ENCODE measurements at regions not wholly inside any gene's neighbourhood (a gene's known extent, or its start where the extent isn't known, plus 50 kb on each side); places are given as distances from the start of the nearest gene placed in this dataset.

DNA sequence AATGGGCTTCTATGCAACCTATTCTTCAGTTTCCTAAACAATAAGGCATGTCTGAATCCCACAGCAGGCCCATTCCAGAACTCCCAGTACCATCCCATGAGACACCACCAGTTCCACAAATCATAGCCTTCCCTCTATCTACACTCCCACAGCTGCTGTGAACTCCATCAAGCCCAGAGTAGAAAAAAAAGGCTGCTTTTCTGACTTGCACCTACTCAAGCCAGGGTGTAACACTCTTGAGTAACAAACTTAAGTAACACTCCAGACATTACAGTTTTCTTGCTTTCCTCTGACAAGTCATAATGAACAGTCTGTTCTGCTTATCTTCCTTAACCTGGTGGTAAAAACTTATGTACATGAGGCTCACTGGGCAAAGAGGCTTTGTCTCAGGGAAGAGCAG lies 283.1 kb downstream of the NFKBIZ start:
- H3K27ac ChIP-seq (ENCODE audit: insufficient read depth, low read length): no peak overlapping the region
- peak in 1 of 2 donors; percentile 6 for DNase-seq (ENCODE audit: low read depth in 2 of 2)
- H3K4me3 ChIP-seq (replicated peaks in 1 of 4; ENCODE audit: control extremely low read depth in 1 of 4, insufficient read depth in 1 of 4, low read depth in 3 of 4, low read length in 4 of 4): no peak overlapping the region
- no peaks in the 10 kb centered on the region for H3K36me3 ChIP-seq (ENCODE audit: control insufficient read depth, insufficient read depth, low read length)
- H3K4me1 ChIP-seq (ENCODE audit: control insufficient read depth, extremely low read depth, insufficient read depth, low read length): peaks cover 5% of the 10 kb centered on the region
- H3K4me2 ChIP-seq (ENCODE audit: extremely low read depth, insufficient read depth, low read length): no peak overlapping the region
- no peaks in the 10 kb centered on the region for H4K20me1 ChIP-seq (ENCODE audit: control insufficient read depth, extremely low read depth, insufficient read depth, low read length)
- H2AFZ ChIP-seq (ENCODE audit: low read length): no peak overlapping the region
- TF ChIP-seq, protein P1, sequence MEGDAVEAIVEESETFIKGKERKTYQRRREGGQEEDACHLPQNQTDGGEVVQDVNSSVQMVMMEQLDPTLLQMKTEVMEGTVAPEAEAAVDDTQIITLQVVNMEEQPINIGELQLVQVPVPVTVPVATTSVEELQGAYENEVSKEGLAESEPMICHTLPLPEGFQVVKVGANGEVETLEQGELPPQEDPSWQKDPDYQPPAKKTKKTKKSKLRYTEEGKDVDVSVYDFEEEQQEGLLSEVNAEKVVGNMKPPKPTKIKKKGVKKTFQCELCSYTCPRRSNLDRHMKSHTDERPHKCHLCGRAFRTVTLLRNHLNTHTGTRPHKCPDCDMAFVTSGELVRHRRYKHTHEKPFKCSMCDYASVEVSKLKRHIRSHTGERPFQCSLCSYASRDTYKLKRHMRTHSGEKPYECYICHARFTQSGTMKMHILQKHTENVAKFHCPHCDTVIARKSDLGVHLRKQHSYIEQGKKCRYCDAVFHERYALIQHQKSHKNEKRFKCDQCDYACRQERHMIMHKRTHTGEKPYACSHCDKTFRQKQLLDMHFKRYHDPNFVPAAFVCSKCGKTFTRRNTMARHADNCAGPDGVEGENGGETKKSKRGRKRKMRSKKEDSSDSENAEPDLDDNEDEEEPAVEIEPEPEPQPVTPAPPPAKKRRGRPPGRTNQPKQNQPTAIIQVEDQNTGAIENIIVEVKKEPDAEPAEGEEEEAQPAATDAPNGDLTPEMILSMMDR (conservative IDR thresholded peaks at IDR 0.05 in 1 of 2, IDR thresholded peaks at IDR 0.05 in 1 of 2; ENCODE audit: low read depth in 1 of 2, low read length in 2 of 2): no peak
- no peak for TF ChIP-seq EZH2 (IDR thresholded peaks at IDR 0.05; ENCODE audit: low read length, missing control alignments)
- H3K27me3 ChIP-seq (ENCODE audit: control insufficient read depth, insufficient read depth, low read length): no peaks in the 10 kb centered on the region
- H3K9ac ChIP-seq (ENCODE audit: insufficient read depth, low read length): no peak overlapping the region
- no peaks in the 10 kb centered on the region for H3K79me2 ChIP-seq (ENCODE audit: control insufficient read depth, insufficient read depth, low read length)
- H3K9me3 ChIP-seq (ENCODE audit: control insufficient read depth, insufficient read depth, low read depth, low read length): no peaks in the 10 kb centered on the region

DNA sequence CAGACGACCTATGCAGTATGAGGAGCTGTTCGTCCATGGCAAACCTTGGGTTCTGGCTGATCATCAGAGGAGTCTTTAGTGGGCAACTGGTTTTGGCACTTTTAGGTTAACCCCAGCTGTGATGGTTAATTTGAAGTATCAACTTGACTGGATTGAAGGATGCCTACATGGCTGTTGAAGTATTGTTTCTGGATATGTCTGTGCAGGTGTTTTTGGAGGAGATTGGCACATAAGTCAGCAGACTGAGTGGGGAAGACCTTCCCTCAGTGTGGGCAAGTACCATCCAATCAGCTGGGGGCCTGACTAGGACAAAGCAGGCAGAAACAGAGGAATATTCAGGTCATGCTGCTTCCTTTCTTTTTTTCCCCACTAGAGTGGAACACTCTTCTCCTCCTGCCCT lies 284.1 kb downstream of the NFKBIZ start:
- H3K9me3 ChIP-seq (ENCODE audit: control insufficient read depth, insufficient read depth, low read depth, low read length): no peaks in the 10 kb centered on the region
- TF ChIP-seq EZH2 (IDR thresholded peaks at IDR 0.05; ENCODE audit: low read length, missing control alignments): no peak
- TF ChIP-seq, protein P1 (conservative IDR thresholded peaks at IDR 0.05 in 1 of 2, IDR thresholded peaks at IDR 0.05 in 1 of 2; ENCODE audit: low read depth in 1 of 2, low read length in 2 of 2): no peak
- H3K27ac ChIP-seq (ENCODE audit: insufficient read depth, low read length): no peak overlapping the region
- no peaks in the 10 kb centered on the region for H4K20me1 ChIP-seq (ENCODE audit: control insufficient read depth, extremely low read depth, insufficient read depth, low read length)
- H3K9ac ChIP-seq (ENCODE audit: insufficient read depth, low read length): no peak overlapping the region
- no peaks in the 10 kb centered on the region for H3K79me2 ChIP-seq (ENCODE audit: control insufficient read depth, insufficient read depth, low read length)
- DNase-seq (ENCODE audit: low read depth in 2 of 2): no peak
- no peaks in the 10 kb centered on the region for H3K36me3 ChIP-seq (ENCODE audit: control insufficient read depth, insufficient read depth, low read length)
- H3K4me2 ChIP-seq (ENCODE audit: extremely low read depth, insufficient read depth, low read length): no peak overlapping the region
- peaks cover 5% of the 10 kb centered on the region for H3K4me1 ChIP-seq (ENCODE audit: control insufficient read depth, extremely low read depth, insufficient read depth, low read length)
- H2AFZ ChIP-seq (ENCODE audit: low read length): no peak overlapping the region
- H3K4me3 ChIP-seq (replicated peaks in 1 of 4; ENCODE audit: control extremely low read depth in 1 of 4, insufficient read depth in 1 of 4, low read depth in 3 of 4, low read length in 4 of 4): no peak overlapping the region
- H3K27me3 ChIP-seq (ENCODE audit: control insufficient read depth, insufficient read depth, low read length): no peaks in the 10 kb centered on the region

DNA sequence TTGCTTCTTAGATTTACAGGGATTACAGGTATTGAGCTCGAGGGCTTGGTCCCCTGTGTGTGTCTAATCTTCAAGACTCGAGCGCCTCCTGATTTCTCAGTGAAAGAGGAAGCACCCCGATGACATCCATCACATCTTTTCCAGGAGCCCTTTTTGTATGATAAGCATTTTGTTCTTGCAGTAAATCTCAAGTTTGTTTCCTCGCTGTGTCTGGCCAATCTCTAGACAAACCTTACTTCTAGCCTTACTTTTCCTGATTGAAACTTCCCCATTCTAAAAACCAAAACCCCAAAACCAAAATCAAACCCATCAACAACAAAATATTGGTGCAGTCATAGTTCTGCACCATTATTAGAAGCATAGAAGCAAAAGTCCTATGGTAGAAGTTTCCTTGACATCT lies 286.0 kb downstream of the NFKBIZ start:
- Histone ChIP-seq H4K20me1 (ENCODE audit: control insufficient read depth, extremely low read depth, insufficient read depth, low read length) (no peaks in the 10 kb centered on the region), H2AFZ (ENCODE audit: low read length) (no peak overlapping the region), H3K36me3 (ENCODE audit: control insufficient read depth, insufficient read depth, low read length) (no peaks in the 10 kb centered on the region), H3K4me2 (ENCODE audit: extremely low read depth, insufficient read depth, low read length) (no peak overlapping the region), H3K9ac (ENCODE audit: insufficient read depth, low read length) (no peak overlapping the region), H3K79me2 (ENCODE audit: control insufficient read depth, insufficient read depth, low read length) (no peaks in the 10 kb centered on the region), H3K4me1 (ENCODE audit: control insufficient read depth, extremely low read depth, insufficient read depth, low read length) (peaks cover 3% of the 10 kb centered on the region), H3K4me3 (replicated peaks in 1 of 4; ENCODE audit: control extremely low read depth in 1 of 4, insufficient read depth in 1 of 4, low read depth in 3 of 4, low read length in 4 of 4) (no peak overlapping the region), H3K9me3 (ENCODE audit: control insufficient read depth, insufficient read depth, low read depth, low read length) (no peaks in the 10 kb centered on the region), H3K27me3 (ENCODE audit: control insufficient read depth, insufficient read depth, low read length) (no peaks in the 10 kb centered on the region), H3K27ac (ENCODE audit: insufficient read depth, low read length) (no peak overlapping the region)
- TF ChIP-seq EZH2 (IDR thresholded peaks at IDR 0.05; ENCODE audit: low read length, missing control alignments): no peak
- TF ChIP-seq, protein P1 (conservative IDR thresholded peaks at IDR 0.05 in 1 of 2, IDR thresholded peaks at IDR 0.05 in 1 of 2; ENCODE audit: low read depth in 1 of 2, low read length in 2 of 2): no peak
- no peak for DNase-seq (ENCODE audit: low read depth in 2 of 2)

Measured in fibroblast of lung (primary cell).